ENCODE measurements at regions not wholly inside any gene's neighbourhood (a gene's known extent, or its start where the extent isn't known, plus 50 kb on each side); places are given as distances from the start of the nearest gene placed in this dataset.
"Not testable (repeated sequence)": the region's sequence is repeated elsewhere in the genome, so short reads cannot be mapped to it uniquely, and the experiment has no call there.

GRCh38 chr21:5247399-5247798 lies 5274.0 kb upstream of the TPTE start:
- H3K4me3 Mint-ChIP-seq; CTCF ChIA-PET; H3K27me3 ChIP-seq (replicated peaks in 1 of 2; ENCODE audit: control insufficient read depth in 2 of 2, extremely low read depth in 1 of 2, insufficient read depth in 2 of 2, low read length in 1 of 2); H3K27ac Mint-ChIP-seq; DNase-seq; H3K27me3 Mint-ChIP-seq; H3K4me3 ChIP-seq (ENCODE audit: control insufficient read depth in 1 of 2, extremely low read depth in 1 of 2, low read length in 1 of 2); H3K4me1 Mint-ChIP-seq; H3K36me3 ChIP-seq (ENCODE audit: control insufficient read depth in 2 of 2, extremely low read depth in 1 of 2, insufficient read depth in 1 of 2, low read length in 1 of 2); H3K27ac ChIP-seq (ENCODE audit: low read length); ATAC-seq (replicated peaks in 1 of 4); H3K4me1 ChIP-seq (ENCODE audit: control insufficient read depth in 1 of 2, extremely low read depth in 1 of 2, insufficient read depth in 2 of 2, low read length in 2 of 2); H3K9me3 ChIP-seq; POLR2A ChIA-PET; H3K36me3 Mint-ChIP-seq: not testable (repeated sequence)
- H3K9me3 Mint-ChIP-seq: peaks cover 42 to 54% (median 49%) of the 10 kb centered on the region in 3 donors
- 94% methylated on average over 5 of the region's 5 CpGs for WGBS (ENCODE audit: insufficient coverage)

GRCh38 chr21:5250128-5250527 lies 5271.3 kb upstream of the TPTE start:
- CTCF ChIA-PET; H3K4me3 ChIP-seq (ENCODE audit: control insufficient read depth in 1 of 2, extremely low read depth in 1 of 2, low read length in 1 of 2); H3K4me1 ChIP-seq (ENCODE audit: control insufficient read depth in 1 of 2, extremely low read depth in 1 of 2, insufficient read depth in 2 of 2, low read length in 2 of 2); ATAC-seq (replicated peaks in 1 of 4); H3K27ac ChIP-seq (ENCODE audit: low read length); H3K9me3 ChIP-seq; H3K27ac Mint-ChIP-seq; H3K36me3 Mint-ChIP-seq; H3K4me1 Mint-ChIP-seq; POLR2A ChIA-PET; DNase-seq; H3K4me3 Mint-ChIP-seq; H3K27me3 Mint-ChIP-seq; H3K27me3 ChIP-seq (replicated peaks in 1 of 2; ENCODE audit: control insufficient read depth in 2 of 2, extremely low read depth in 1 of 2, insufficient read depth in 2 of 2, low read length in 1 of 2); H3K36me3 ChIP-seq (ENCODE audit: control insufficient read depth in 2 of 2, extremely low read depth in 1 of 2, insufficient read depth in 1 of 2, low read length in 1 of 2): not testable (repeated sequence)
- no CpG with 5 or more reads among the region's 1 CpG for WGBS (ENCODE audit: insufficient coverage)
- H3K9me3 Mint-ChIP-seq: peaks cover 36 to 42% (median 39%) of the 10 kb centered on the region in 3 donors

GRCh38 chr21:5251162-5251561 lies 5270.2 kb upstream of the TPTE start:
- CTCF ChIA-PET; H3K4me3 Mint-ChIP-seq; H3K27me3 ChIP-seq (replicated peaks in 1 of 2; ENCODE audit: control insufficient read depth in 2 of 2, extremely low read depth in 1 of 2, insufficient read depth in 2 of 2, low read length in 1 of 2); DNase-seq; H3K27ac ChIP-seq (ENCODE audit: low read length); H3K27me3 Mint-ChIP-seq; H3K4me1 Mint-ChIP-seq; H3K36me3 ChIP-seq (ENCODE audit: control insufficient read depth in 2 of 2, extremely low read depth in 1 of 2, insufficient read depth in 1 of 2, low read length in 1 of 2); H3K36me3 Mint-ChIP-seq; H3K27ac Mint-ChIP-seq; H3K4me1 ChIP-seq (ENCODE audit: control insufficient read depth in 1 of 2, extremely low read depth in 1 of 2, insufficient read depth in 2 of 2, low read length in 2 of 2); ATAC-seq (replicated peaks in 1 of 4); H3K9me3 ChIP-seq; POLR2A ChIA-PET; H3K4me3 ChIP-seq (ENCODE audit: control insufficient read depth in 1 of 2, extremely low read depth in 1 of 2, low read length in 1 of 2): not testable (repeated sequence)
- WGBS (ENCODE audit: insufficient coverage): 80% methylated on average over 1 of the region's 3 CpGs
- peaks cover 31 to 39% (median 37%) of the 10 kb centered on the region in 3 donors for H3K9me3 Mint-ChIP-seq

- H3K4me3 Mint-ChIP-seq; H3K27me3 Mint-ChIP-seq; H3K36me3 ChIP-seq (ENCODE audit: control insufficient read depth in 2 of 2, extremely low read depth in 1 of 2, insufficient read depth in 1 of 2, low read length in 1 of 2); H3K4me1 ChIP-seq (ENCODE audit: control insufficient read depth in 1 of 2, extremely low read depth in 1 of 2, insufficient read depth in 2 of 2, low read length in 2 of 2); H3K27me3 ChIP-seq (replicated peaks in 1 of 2; ENCODE audit: control insufficient read depth in 2 of 2, extremely low read depth in 1 of 2, insufficient read depth in 2 of 2, low read length in 1 of 2); DNase-seq; CTCF ChIA-PET; POLR2A ChIA-PET; H3K9me3 ChIP-seq; H3K4me3 ChIP-seq (ENCODE audit: control insufficient read depth in 1 of 2, extremely low read depth in 1 of 2, low read length in 1 of 2); H3K36me3 Mint-ChIP-seq; H3K27ac ChIP-seq (ENCODE audit: low read length); H3K27ac Mint-ChIP-seq; H3K4me1 Mint-ChIP-seq; ATAC-seq (replicated peaks in 1 of 4): not testable (repeated sequence)
- peaks cover 25 to 33% (median 31%) of the 10 kb centered on the region in 3 donors for H3K9me3 Mint-ChIP-seq
- 63% methylated on average over 1 of the region's 1 CpG for WGBS (ENCODE audit: insufficient coverage)
These were observed 5269.5 kb upstream of the TPTE start for GRCh38 chr21:5251866-5252265.

All from T-cell (primary cell).